VCaP (cell line): ENCODE measurements at regions not wholly inside any gene's neighbourhood (a gene's known extent, or its start where the extent isn't known, plus 50 kb on each side); places are given as distances from the start of the nearest gene placed in this dataset.
"Not testable (repeated sequence)": the region's sequence is repeated elsewhere in the genome, so short reads cannot be mapped to it uniquely, and the experiment has no call there.

ENCODE experiments used
- H3K27ac ChIP-seq: fragments of 450-650 bp; 2 replicates; pipeline ENCODE4 v1.5.1; 2017
- TF ChIP-seq, protein P1 (sequence below): fragments of 450-650 bp; conservative IDR thresholded peaks from 2 replicates; pipeline ENCODE4 v1.5.1; 2017; ENCODE audit warnings: mild to moderate bottlenecking, moderate library complexity

- H3K27ac ChIP-seq, result no peak overlapping the region
- TF ChIP-seq, protein P1, sequence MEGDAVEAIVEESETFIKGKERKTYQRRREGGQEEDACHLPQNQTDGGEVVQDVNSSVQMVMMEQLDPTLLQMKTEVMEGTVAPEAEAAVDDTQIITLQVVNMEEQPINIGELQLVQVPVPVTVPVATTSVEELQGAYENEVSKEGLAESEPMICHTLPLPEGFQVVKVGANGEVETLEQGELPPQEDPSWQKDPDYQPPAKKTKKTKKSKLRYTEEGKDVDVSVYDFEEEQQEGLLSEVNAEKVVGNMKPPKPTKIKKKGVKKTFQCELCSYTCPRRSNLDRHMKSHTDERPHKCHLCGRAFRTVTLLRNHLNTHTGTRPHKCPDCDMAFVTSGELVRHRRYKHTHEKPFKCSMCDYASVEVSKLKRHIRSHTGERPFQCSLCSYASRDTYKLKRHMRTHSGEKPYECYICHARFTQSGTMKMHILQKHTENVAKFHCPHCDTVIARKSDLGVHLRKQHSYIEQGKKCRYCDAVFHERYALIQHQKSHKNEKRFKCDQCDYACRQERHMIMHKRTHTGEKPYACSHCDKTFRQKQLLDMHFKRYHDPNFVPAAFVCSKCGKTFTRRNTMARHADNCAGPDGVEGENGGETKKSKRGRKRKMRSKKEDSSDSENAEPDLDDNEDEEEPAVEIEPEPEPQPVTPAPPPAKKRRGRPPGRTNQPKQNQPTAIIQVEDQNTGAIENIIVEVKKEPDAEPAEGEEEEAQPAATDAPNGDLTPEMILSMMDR, result no peak
Observed at GRCh38 chr20:48377940-48378339, 449.9 kb downstream of the PREX1 start.

DNA sequence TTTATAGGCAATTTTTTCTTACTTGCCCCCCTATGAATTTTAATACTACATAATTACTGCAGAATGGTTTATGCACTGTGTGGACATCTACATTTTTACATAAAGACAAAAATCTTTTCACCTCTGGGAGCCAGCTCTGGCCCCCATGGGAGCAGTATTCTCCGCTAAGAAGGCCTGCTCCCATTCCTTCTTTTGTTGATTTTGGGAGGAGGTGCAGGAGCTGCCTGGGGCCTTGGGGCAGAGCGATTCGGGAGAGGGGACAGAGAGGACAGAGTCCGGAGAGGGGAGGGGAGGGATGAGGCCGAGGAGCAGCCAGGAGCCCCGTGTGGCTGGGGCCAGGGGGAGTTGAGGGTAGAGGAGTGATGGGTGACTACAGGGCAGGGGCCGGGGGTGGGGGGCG lies 452.0 kb downstream of the PREX1 start:
- H3K27ac ChIP-seq, result no peak overlapping the region

GRCh38 chr20:48374991-48375595 lies 452.7 kb downstream of the PREX1 start:
- TF ChIP-seq, protein P1, result no peak
- no peak overlapping the region for H3K27ac ChIP-seq

More for the DNA sequence above, 452.0 kb downstream of the PREX1 start:
- TF ChIP-seq, protein P1, result no peak

GRCh38 chr20:48374031-48374907 lies 453.5 kb downstream of the PREX1 start:
- not testable (repeated sequence) for H3K27ac ChIP-seq
- TF ChIP-seq, protein P1, result peak; percentile 51

GRCh38 chr20:48373555-48373934 lies 454.3 kb downstream of the PREX1 start:
- no peak overlapping the region for H3K27ac ChIP-seq
- TF ChIP-seq, protein P1, result no peak

DNA sequence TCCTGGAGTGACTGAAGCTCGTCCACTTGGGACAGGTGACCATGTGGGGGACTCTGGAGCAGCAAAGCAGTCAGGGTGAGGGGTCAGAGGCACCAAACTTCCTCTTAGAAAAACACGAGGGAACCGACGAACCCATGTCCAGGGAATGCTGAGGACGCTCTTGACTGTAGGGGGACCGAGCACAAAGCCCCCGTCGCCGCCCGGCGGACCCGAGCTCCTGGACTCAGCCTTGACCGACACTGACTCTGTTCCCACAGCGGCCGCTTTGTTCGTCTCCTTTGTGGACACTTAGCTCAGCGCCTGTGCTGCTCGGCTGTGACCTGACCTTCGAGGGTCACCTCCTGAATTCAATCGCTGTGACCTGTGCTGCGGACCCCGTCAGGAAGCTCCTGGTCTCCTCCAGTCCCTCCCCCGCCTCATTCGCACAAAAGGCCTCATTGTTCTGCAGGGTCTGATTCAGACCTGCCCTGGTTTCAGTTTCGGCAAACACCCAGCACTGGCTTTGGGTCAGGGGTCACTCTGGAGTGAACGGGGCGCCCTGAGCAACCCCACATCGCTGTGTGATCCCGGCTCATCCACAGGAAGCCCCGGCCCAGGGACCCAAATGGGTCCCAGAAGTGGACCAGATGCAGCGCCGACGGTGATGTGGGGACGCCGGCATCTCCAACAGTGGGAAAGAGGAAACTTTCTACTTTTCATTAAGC lies 454.8 kb downstream of the PREX1 start:
- not testable (repeated sequence) for H3K27ac ChIP-seq

DNA sequence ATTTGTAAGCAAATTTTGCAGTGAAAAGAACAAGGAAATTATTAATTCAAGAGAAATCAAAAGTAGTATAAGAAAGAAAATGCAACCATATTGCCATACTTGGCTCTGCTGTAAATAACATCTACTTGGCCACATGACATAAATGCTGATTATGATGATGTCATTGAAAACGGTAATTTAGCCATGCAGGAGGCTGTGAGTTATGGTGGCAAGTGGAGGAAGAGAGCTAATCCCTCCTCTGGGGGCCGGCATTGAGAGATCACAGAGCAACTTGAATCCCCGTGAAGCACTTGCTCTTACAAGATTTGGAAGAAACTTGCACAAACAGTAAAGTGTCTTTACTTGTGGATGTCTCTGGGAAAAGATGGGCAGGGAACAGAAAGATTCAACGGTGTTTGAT lies 456.6 kb downstream of the PREX1 start:
- H3K27ac ChIP-seq, result no peak overlapping the region
- TF ChIP-seq, protein P1, result no peak

- H3K27ac ChIP-seq, result not testable (repeated sequence)
Observed at GRCh38 chr20:48368580-48369021, 459.2 kb downstream of the PREX1 start.

DNA sequence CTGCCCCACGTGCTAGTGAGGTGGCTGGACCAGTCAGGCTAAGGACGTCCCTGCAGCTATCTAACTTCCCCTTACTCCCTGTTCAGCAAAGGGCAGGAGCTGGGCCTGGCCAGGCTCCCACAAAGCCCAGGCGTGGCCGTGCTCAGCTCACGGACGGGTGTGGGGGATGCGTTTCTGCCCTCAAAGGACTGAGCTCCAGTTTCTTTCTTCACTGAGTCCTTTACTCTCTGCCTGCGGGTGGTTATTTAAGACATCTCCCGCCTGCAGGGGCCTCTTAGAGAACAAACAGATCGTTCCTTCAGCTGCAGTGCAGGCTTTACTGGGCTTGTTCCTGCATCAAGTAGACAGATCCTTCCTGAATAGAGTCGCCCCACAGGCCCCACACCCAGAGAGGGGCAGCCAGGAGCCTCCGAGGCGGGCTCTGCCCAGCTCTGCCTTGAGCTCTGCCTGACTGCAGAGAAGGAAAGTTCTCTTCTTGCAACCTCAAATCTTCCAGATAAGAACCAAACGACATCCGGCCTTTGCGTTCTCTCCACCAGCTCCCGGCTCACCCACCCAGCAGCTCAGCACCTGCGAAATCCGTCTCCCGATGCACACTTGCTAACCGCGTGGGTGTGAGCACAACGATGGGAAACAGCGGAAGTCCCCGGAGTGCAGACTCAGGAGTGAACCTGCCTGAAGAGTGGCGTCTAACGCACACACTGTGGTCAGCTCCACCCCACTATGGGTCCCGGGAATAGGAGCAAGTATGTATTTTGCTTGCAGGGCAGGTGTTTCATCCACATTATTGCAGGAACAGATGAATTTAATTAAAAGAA lies 460.0 kb downstream of the PREX1 start:
- H3K27ac ChIP-seq, result not testable (repeated sequence)
